Neural cell (in vitro differentiated cells): ENCODE measurements at regions not wholly inside any gene's neighbourhood (a gene's known extent, or its start where the extent isn't known, plus 50 kb on each side); places are given as distances from the start of the nearest gene placed in this dataset.

Experiments
- CTCF ChIP-seq: fragments of 450-650 bp; IDR thresholded peaks from 2 replicates; pipeline ENCODE4 v1.5.1; 2014; ENCODE audit warnings: antibody characterized with exemption, mild to moderate bottlenecking, moderate library complexity; ENCODE audit not compliant: poor library complexity, severe bottlenecking
- EP300 ChIP-seq: fragments of 450-650 bp; conservative IDR thresholded peaks from 2 replicates; pipeline ENCODE4 v1.6.1; 2014; ENCODE audit warnings: antibody characterized with exemption, mild to moderate bottlenecking, moderate library complexity; ENCODE audit not compliant: poor library complexity, severe bottlenecking
- EZH2 ChIP-seq: fragments of 200-600, 300-800 bp; shearing (Covaris generic), sonication (generic); IDR thresholded peaks from 2 replicates; pipeline ENCODE4 v1.6.1; 2014; ENCODE audit warnings: antibody characterized with exemption, low read length, borderline replicate concordance, mild to moderate bottlenecking; ENCODE audit not compliant: insufficient read depth, poor library complexity, severe bottlenecking
- MXI1 ChIP-seq: fragments of 450-650 bp; conservative IDR thresholded peaks from 2 replicates; pipeline ENCODE4 v1.6.1; 2014; ENCODE audit warnings: antibody characterized with exemption, mild to moderate bottlenecking; ENCODE audit not compliant: poor library complexity, severe bottlenecking
- POLR2AphosphoS5 ChIP-seq: IDR thresholded peaks from 2 replicates; pipeline ENCODE4 v1.6.1; 2012
- RAD21 ChIP-seq: fragments of 450-650 bp; conservative IDR thresholded peaks from 2 replicates; pipeline ENCODE4 v1.6.1; 2014; ENCODE audit warnings: antibody characterized with exemption, mild to moderate bottlenecking, moderate library complexity
- REST ChIP-seq: IDR thresholded peaks from 2 replicates; pipeline ENCODE4 v1.6.1; 2012; ENCODE audit warnings: borderline replicate concordance
- SMC3 ChIP-seq: fragments of 450-650 bp; conservative IDR thresholded peaks from 2 replicates; pipeline ENCODE4 v1.6.1; 2014; ENCODE audit warnings: antibody characterized with exemption, mild to moderate bottlenecking, moderate library complexity; ENCODE audit not compliant: poor library complexity
- TAF1 ChIP-seq: IDR thresholded peaks from 2 replicates; pipeline ENCODE4 v1.6.1; 2012; ENCODE audit warnings: low read depth

GRCh38 chr2:12415536-12415935 is 301.2 kb upstream of the TRIB2 start:
- no peak for TF ChIP-seq EP300
- no peak for TF ChIP-seq CTCF
- TF ChIP-seq EZH2 = no peak
- TF ChIP-seq TAF1 = no peak
- TF ChIP-seq MXI1 = no peak
- no peak for TF ChIP-seq REST
- TF ChIP-seq POLR2AphosphoS5 = no peak
- TF ChIP-seq SMC3 = no peak
- no peak for TF ChIP-seq RAD21
